Immature natural killer cell (primary cell): ENCODE measurements at regions not wholly inside any gene's neighbourhood (a gene's known extent, or its start where the extent isn't known, plus 50 kb on each side); places are given as distances from the start of the nearest gene placed in this dataset.
"Not testable (repeated sequence)": the region's sequence is repeated elsewhere in the genome, so short reads cannot be mapped to it uniquely, and the experiment has no call there.

ENCODE experiments used
- DNase-seq, 3 donors: peaks; one replicate each; pipeline ENCODE4 v3.0.0; 2022; ENCODE audit warnings: mixed read lengths in 1 of 3
- H3K27ac Mint-ChIP-seq, 6 donors: one replicate each; pipeline ENCODE4 v1.8.0; 2020; ENCODE audit warnings: mixed read lengths in 6 of 6, mild to moderate bottlenecking in 5 of 6, inconsistent platforms in 4 of 6, moderate library complexity in 3 of 6
- H3K27me3 Mint-ChIP-seq, 3 donors: one replicate each; pipeline ENCODE4 v1.8.0; 2020 to 2021; ENCODE audit warnings: low read depth in 3 of 3, mild to moderate bottlenecking in 3 of 3, mixed read lengths in 3 of 3, moderate library complexity in 3 of 3, inconsistent platforms in 1 of 3
- H3K36me3 Mint-ChIP-seq, 3 donors: one replicate each; pipeline ENCODE4 v1.8.0; 2020; ENCODE audit warnings: mixed read lengths in 3 of 3, inconsistent platforms in 2 of 3, mild to moderate bottlenecking in 2 of 3
- H3K4me1 Mint-ChIP-seq, 2 donors: one replicate each; pipeline ENCODE4 v1.8.0; 2020; ENCODE audit warnings: inconsistent platforms in 2 of 2, mild to moderate bottlenecking in 2 of 2, mixed read lengths in 2 of 2, moderate library complexity in 1 of 2
- H3K4me3 Mint-ChIP-seq, 5 donors: one replicate each; pipeline ENCODE4 v1.8.0; 2020; ENCODE audit warnings: mild to moderate bottlenecking in 5 of 5, mixed read lengths in 5 of 5, inconsistent platforms in 3 of 5, moderate library complexity in 3 of 5
- H3K9me3 Mint-ChIP-seq, 6 donors: one replicate each; pipeline ENCODE4 v1.8.0; 2020; ENCODE audit warnings: mild to moderate bottlenecking in 6 of 6, mixed read lengths in 6 of 6, inconsistent platforms in 4 of 6, moderate library complexity in 3 of 6

DNA sequence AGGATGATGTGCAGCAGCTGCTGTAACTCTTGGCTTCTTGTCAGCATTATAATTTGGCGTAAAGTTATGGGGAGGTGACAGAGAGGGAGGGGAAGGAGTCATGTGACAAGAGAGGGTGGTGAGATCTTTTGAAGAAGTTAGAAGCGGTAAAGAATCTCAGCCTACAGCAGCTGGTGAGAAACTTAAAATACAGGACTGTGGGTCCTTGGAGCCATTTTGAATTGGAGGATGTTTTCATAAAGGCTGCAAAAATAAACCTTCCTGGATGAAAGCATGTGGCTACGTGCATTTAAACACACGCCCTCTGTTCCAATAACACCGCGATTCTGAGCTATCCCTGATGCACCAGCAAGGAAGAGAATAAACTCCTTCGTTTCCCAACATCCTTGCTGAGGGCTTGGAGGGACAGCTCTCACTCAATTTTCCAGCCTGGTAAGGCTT lies 133.7 kb downstream of the TMEM30B start:
- Mint-ChIP-seq H3K4me1 (no peaks in the 10 kb centered on the region), H3K4me3 (no peak overlapping the region), H3K27me3 (peaks cover 2 to 5% (median 3%) of the 10 kb centered on the region in 3 donors), H3K9me3 (peaks cover 0 to 9% (median 5%) of the 10 kb centered on the region in 6 donors), H3K36me3 (peaks cover 0 to 4% (median 0%) of the 10 kb centered on the region in 3 donors), H3K27ac (no peak overlapping the region)
- no peak for DNase-seq

DNA sequence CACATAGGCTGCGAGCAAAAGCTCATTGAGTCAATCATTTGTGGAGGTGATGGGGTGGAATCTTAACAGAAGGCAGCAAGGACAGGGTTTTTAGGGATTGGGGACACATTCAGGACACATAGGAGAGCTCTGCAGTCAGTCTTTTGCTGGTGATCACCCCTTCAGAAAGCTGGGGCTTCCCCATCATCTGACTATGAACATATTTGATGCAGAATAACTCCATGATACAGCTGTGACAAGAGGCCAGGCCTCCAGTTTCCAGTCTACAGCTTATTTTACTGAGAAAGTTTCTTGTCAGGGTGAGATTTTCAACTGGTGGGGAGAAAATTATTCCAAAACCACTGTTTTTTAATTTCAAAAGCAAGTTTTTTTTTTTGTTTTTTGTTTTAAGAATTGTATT lies 134.2 kb downstream of the TMEM30B start:
- H3K27me3 Mint-ChIP-seq, result peaks cover 2 to 7% (median 3%) of the 10 kb centered on the region in 3 donors
- H3K4me1 Mint-ChIP-seq, result no peaks in the 10 kb centered on the region
- H3K27ac Mint-ChIP-seq, result no peak overlapping the region
- H3K4me3 Mint-ChIP-seq, result no peak overlapping the region
- no peak for DNase-seq
- peaks cover 0 to 4% (median 0%) of the 10 kb centered on the region in 3 donors for H3K36me3 Mint-ChIP-seq
- peaks cover 0 to 9% (median 5%) of the 10 kb centered on the region in 6 donors for H3K9me3 Mint-ChIP-seq

DNA sequence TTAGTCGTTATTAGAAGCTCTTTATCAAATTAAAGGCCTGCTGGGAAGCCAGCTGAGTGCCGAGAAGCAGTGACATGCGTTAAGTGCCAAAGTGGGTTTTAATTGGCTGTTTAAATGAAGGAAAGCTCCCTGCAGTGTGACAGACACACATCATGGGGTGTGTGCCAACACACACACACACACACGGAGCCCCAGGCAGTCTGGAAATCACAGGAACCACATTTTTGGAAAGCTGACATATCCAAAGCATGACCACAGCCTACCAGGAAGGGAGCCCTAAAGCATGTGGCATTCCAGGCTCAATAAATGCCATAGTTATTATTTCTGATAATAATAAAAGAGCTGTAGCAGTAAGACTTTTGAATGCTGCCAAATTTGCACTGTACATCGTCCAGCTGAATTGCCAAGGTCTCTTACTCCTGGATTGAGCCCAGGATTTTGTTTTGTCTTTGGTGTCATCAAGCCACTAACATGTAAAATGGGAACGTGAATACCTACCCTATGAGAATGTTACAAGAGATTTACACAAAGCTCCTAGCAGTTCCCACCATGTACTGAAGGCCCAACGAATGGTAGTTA lies 135.1 kb downstream of the TMEM30B start:
- H3K27me3 Mint-ChIP-seq, result peaks cover 2 to 8% (median 3%) of the 10 kb centered on the region in 3 donors
- H3K4me1 Mint-ChIP-seq, result no peaks in the 10 kb centered on the region
- DNase-seq, result no peak
- H3K27ac Mint-ChIP-seq, result no peak overlapping the region
- no peak overlapping the region for H3K4me3 Mint-ChIP-seq
- peaks cover 0 to 4% (median 0%) of the 10 kb centered on the region in 3 donors for H3K36me3 Mint-ChIP-seq
- peaks cover 0 to 9% (median 5%) of the 10 kb centered on the region in 6 donors for H3K9me3 Mint-ChIP-seq

DNA sequence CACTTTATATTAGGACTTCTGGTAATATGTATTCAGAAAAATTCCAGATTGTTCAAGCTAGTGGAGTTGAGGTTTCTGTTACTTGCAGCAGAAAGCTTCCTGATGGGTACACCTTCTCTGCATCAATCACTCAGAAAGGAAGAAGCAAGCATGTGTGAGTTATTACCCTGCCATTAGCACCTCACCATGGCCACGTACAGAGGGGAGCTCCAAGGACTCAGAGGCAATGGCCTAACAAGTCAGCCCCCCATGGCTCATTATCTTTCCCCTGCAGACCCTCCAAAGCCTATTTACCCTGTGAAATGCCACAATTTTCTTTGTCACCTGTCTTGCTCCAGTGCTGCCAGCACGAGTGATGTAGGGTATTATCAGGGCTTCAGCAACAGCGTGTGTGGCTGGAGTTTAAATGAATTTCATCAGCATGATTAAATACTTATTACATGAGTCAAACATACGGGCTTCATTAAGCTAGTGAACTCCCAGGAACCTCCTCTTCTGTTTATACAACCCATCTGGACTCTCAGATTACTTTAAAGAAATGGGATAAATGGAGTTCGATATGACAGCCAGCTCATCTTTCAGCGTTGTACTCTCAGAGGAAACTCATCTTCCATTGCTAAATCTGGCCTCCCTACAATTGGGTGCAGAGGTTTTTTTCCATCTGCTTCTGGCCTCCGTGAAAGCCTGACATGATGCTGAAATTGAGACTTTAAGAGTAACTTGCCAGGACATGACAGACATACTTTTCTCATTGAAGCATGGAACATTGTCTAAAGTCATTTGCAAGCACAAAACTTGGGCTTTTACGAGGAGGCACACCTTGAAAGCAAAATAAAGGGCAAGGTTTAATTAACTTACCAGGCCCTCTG lies 135.9 kb downstream of the TMEM30B start:
- no peak for DNase-seq
- peaks cover 0 to 4% (median 0%) of the 10 kb centered on the region in 3 donors for H3K36me3 Mint-ChIP-seq
- no peak overlapping the region for H3K4me3 Mint-ChIP-seq
- peaks cover 2 to 8% (median 3%) of the 10 kb centered on the region in 3 donors for H3K27me3 Mint-ChIP-seq
- peaks cover 0 to 9% (median 5%) of the 10 kb centered on the region in 6 donors for H3K9me3 Mint-ChIP-seq
- no peak overlapping the region for H3K27ac Mint-ChIP-seq
- no peaks in the 10 kb centered on the region for H3K4me1 Mint-ChIP-seq

DNA sequence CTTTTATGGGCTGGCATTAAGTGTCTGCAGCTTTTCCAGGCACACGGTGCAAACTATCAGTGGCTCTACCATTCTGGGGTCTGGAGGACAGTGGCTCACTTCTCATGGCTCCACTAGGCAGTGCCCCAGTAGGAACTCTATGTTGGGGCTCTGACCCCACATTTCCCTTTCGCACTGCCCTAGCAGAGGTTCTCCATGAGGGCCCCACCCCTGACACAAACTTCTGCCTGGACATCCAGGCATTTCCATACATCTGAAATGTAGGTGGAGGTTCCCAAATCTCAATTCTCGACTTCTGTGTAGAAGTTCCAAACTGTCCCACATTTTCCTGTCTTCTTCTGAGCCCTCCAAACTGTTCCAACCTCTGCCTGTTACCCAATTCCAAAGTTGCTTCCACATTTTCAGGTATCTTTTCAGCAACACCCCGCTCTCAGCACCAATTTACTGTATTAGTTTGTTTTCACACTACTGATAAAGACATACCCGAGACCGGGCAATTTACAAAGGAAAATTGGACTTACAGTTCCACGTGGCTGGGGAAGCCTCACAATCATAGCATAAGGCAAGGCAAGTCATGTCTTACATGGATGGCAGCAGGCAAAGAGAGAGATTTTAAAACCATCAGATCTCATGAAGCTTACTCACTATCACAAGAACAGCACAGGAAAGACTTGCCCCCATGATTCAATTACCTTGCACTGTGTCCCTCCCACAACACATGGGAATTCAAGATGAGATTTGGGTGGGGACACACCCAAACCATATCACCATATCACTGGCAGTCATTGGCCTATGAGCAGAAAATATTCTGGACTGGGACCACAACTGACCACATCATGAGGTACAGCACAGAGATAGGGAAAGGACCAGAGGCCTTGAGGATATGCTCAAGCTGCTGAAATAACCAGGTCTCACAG lies 136.8 kb downstream of the TMEM30B start:
- H3K27ac Mint-ChIP-seq, H3K4me3 Mint-ChIP-seq, H3K4me1 Mint-ChIP-seq: not testable (repeated sequence)

DNA sequence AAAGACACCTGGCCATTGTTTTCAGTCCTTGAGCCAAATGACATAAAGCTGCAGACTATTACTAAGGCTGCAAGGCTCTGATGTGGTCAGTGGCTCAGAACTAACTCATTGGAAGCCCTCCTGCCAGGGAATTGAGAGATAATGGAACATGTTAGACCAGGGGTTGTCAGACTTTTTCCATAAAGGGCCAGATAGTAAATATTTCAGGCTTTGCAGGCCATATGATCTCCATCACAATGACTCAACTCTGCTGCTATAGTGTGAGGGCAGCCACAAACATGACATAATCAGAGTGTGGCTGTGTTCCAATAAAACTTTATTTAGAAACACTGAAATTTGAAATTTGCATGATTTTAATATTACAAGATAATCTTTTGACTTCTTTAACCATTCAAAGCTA lies 140.3 kb downstream of the TMEM30B start:
- no peak overlapping the region for H3K27ac Mint-ChIP-seq
- H3K27me3 Mint-ChIP-seq, result peaks cover 3 to 8% (median 7%) of the 10 kb centered on the region in 3 donors
- peaks cover 0 to 4% (median 0%) of the 10 kb centered on the region in 3 donors for H3K36me3 Mint-ChIP-seq
- H3K4me1 Mint-ChIP-seq, result no peaks in the 10 kb centered on the region
- no peak for DNase-seq
- H3K4me3 Mint-ChIP-seq, result no peak overlapping the region
- peaks cover 2 to 9% (median 5%) of the 10 kb centered on the region in 6 donors for H3K9me3 Mint-ChIP-seq

More for the DNA sequence above, 136.8 kb downstream of the TMEM30B start:
- H3K36me3 Mint-ChIP-seq, H3K27me3 Mint-ChIP-seq, DNase-seq, H3K9me3 Mint-ChIP-seq: not testable (repeated sequence)

DNA sequence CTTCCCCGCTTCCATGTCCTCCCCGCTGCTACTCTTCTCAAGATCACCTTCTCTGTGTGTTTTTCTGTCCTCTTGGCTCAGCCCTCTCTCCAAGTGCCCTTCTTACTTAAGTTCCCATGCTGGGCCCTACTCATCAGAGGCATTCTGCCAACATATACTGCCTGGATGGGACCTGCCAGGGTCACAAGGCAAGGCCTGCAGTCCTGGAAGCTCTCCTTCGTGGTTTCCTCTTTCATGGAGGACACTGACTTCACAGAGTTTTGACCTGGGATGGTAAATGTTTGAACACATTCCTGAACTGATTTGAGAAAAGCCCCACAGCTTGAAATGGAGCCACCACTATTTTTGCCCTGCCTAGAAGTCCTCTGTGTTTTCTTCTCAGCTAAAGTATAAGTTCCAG lies 140.9 kb downstream of the TMEM30B start:
- Mint-ChIP-seq H3K36me3 (peaks cover 0 to 4% (median 0%) of the 10 kb centered on the region in 3 donors), H3K9me3 (peaks cover 2 to 9% (median 5%) of the 10 kb centered on the region in 6 donors), H3K4me3 (no peak overlapping the region), H3K27ac (no peak overlapping the region), H3K4me1 (no peaks in the 10 kb centered on the region), H3K27me3 (peaks cover 3 to 8% (median 8%) of the 10 kb centered on the region in 3 donors)
- DNase-seq, result no peak

DNA sequence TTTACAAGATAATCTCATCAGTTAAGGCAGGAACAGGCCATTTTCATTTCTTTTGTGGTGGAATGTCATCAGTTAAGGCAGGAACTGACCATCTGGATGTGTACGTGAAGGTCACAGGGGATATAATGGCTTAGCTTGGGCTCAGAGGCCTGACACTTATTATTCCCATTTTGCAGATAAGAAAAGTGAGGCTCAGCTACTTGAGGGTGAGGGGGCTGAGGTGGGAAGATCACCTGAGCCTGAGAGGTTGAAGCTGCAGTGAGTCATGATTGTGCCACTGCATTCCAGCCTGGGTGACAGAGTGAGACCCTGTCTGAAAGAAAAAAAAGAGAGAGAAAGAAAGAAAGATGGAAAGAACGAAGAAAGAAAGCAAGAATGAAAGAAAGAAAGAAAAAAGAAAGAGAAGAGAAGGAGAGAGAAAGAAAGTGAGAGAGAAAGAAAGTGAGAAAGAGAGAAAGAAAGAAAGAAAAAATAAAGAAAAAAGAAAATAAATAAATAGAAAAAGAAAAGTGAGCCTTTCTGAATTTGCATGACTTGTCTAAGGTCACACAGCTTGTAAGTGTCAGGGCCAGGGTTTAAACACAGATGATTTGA lies 142.0 kb downstream of the TMEM30B start:
- Mint-ChIP-seq H3K9me3 (peaks cover 0 to 5% (median 2%) of the 10 kb centered on the region in 6 donors), H3K36me3 (no peaks in the 10 kb centered on the region), H3K4me3 (no peak overlapping the region), H3K27ac (no peak overlapping the region), H3K27me3 (peaks cover 3 to 13% (median 7%) of the 10 kb centered on the region in 3 donors), H3K4me1 (no peaks in the 10 kb centered on the region)
- DNase-seq, result no peak

DNA sequence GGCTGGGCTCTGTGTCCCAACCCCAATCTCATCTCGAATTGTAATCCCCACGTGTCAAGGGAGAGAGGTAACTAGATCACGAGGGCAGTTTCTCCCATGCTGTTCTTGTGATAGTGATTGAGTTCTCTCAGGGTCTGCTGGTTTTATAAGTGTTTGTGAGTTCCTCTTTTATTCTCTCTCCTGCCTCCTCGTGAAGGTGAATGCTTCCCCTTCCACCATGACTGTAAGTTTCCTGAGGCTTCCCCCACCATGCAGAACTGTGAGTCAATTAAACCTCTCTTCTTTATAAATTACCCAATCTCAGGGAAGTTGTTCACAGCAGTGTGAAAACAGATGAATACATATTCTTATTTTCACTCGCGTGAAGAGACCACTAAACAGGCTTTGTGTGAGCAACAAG lies 148.2 kb downstream of the TMEM30B start:
- DNase-seq, result no peak
- Mint-ChIP-seq H3K27ac (no peak overlapping the region), H3K36me3 (no peaks in the 10 kb centered on the region), H3K27me3 (peaks cover 3 to 10% (median 4%) of the 10 kb centered on the region in 3 donors), H3K4me3 (no peak overlapping the region), H3K4me1 (no peaks in the 10 kb centered on the region), H3K9me3 (peaks cover 0 to 2% (median 0%) of the 10 kb centered on the region in 6 donors)

DNA sequence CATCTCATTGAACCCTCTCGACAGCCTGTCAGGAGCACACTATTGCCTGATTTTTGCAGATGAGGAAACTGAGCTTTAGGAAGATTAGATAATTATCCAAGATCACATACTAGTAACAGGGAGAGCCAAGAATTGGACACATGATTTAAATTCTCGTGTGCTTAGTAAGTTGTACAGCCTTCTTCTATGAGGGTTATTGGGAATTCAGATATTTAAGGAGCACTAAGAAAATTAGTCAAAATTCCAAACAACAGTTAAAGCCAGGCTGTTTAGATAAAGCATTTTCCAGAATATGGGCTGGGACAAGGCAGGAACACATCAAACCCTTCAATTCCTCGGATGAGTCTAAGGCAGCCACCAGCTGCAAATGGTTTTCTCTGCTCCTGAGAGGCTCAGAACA lies 148.8 kb downstream of the TMEM30B start:
- Mint-ChIP-seq H3K4me3 (no peak overlapping the region), H3K27me3 (peaks cover 3 to 7% (median 4%) of the 10 kb centered on the region in 3 donors), H3K36me3 (no peaks in the 10 kb centered on the region)

DNA sequence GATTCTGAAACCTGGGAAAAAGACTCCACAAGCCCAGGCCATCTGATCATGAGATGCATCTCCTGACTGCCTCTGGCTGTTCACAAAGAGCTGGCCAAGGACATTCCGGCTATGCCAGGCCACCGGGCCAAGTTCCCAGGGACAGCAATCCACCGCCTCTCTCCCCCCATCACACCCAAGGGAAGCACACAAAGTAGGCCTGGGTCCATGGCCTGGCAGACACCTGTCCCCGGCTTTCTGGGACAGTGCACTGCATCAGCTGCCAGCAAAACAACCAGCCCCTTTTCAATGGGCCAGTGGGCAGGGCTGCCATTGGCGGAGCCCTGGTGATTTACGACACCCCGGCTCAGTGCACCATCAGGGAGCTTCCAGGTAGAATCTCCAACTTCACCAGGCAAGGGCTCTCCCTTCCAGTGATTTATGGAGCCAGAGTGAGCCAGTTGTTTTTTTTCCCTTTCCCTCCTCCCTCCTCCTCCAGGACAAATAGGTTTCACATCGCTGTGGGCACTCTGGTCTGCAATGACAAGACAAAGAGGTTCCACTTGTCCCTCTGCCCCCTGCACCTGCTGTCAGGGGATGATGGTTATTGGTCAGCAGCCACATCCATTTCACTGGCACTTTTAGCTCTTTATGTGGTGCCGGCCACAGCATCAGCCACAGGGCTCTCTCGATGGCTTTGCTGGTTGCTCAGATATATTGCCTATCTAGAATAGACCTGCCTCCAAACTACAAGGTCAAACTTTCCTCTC lies 149.6 kb downstream of the SLC38A6 start:
- no peaks in the 10 kb centered on the region for H3K9me3 Mint-ChIP-seq
- DNase-seq, result no peak
- H3K27ac Mint-ChIP-seq, result no peak overlapping the region
- no peak overlapping the region for H3K4me3 Mint-ChIP-seq
- peaks cover 3 to 5% (median 3%) of the 10 kb centered on the region in 3 donors for H3K27me3 Mint-ChIP-seq
- H3K4me1 Mint-ChIP-seq, result no peaks in the 10 kb centered on the region
- no peaks in the 10 kb centered on the region for H3K36me3 Mint-ChIP-seq

More for the DNA sequence above, 148.8 kb downstream of the TMEM30B start:
- Mint-ChIP-seq H3K9me3 (peaks cover 0 to 2% (median 0%) of the 10 kb centered on the region in 6 donors), H3K27ac (no peak overlapping the region), H3K4me1 (no peaks in the 10 kb centered on the region)
- DNase-seq, result no peak

DNA sequence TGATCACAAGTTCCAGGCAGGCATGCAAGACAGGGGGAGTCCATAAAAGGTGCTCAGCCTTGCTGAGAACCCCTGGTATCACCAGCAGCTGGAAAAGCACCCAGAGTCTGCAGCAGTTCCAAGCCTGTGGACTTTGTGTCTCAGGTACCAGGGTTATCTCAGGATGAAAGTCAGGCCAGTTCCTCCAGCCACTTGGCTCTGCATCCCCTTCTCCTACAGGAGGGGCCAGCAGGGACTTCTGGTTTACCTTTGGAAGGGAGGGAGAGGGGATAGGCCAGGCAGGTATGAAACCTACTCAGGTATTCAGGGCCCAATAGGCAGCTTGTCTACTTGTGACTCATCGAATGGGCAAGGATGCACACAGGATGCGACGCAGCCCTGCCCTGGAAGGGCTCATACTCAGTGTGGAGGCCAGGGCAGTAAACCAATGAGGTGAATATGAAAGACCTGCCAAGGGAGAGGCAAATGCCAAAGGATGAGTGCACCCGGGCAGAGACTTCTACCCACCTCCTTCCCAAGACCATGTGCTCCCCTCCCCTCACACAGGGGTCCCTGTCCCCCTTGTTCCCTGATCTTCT lies 148.2 kb downstream of the SLC38A6 start:
- H3K27me3 Mint-ChIP-seq, result peaks cover 0 to 3% (median 3%) of the 10 kb centered on the region in 3 donors
- DNase-seq, result no peak
- H3K4me1 Mint-ChIP-seq, result no peaks in the 10 kb centered on the region
- H3K4me3 Mint-ChIP-seq, result no peak overlapping the region
- H3K36me3 Mint-ChIP-seq, result no peaks in the 10 kb centered on the region
- no peak overlapping the region for H3K27ac Mint-ChIP-seq
- H3K9me3 Mint-ChIP-seq, result no peaks in the 10 kb centered on the region
